A549 (cell line): ENCODE measurements at regions not wholly inside any gene's neighbourhood (a gene's known extent, or its start where the extent isn't known, plus 50 kb on each side); places are given as distances from the start of the nearest gene placed in this dataset.

Source experiments
- HOXA7 ChIP-seq: fragments of 250-450 bp; sonication (Bioruptor Pico); IDR thresholded peaks from 2 replicates; pipeline ENCODE4 v1.5.0; 2020; ENCODE audit warnings: mild to moderate bottlenecking, moderate library complexity
- PBX3 ChIP-seq: IDR thresholded peaks from 2 replicates; pipeline ENCODE4 v1.6.1; 2012
- RAD21 ChIP-seq, 2 experiments: fragments of >200 bp in 1 of 2; sonication (Bioruptor Twin) in 1 of 2; formaldehyde crosslinking in 1 of 2; IDR thresholded peaks in 1 of 2; conservative IDR thresholded peaks in 1 of 2; 2 replicates in 1 of 2; 3 replicates in 1 of 2; pipeline ENCODE4 v1.6.1; 2012 to 2018; ENCODE audit warnings: inconsistent platforms in 1 of 2
- TF ChIP-seq, protein P1 (sequence below): fragments of >200 bp; sonication (Bioruptor Twin); formaldehyde crosslinking; IDR thresholded peaks from 3 replicates; pipeline ENCODE4 v1.5.1; 2016

GRCh38 chr4:185966997-185967775 is 101.8 kb upstream of the TLR3 start:
- TF ChIP-seq RAD21 (conservative IDR thresholded peaks at IDR 0.05 in 1 of 2, IDR thresholded peaks at IDR 0.05 in 1 of 2) = no peak
- TF ChIP-seq, protein P1, sequence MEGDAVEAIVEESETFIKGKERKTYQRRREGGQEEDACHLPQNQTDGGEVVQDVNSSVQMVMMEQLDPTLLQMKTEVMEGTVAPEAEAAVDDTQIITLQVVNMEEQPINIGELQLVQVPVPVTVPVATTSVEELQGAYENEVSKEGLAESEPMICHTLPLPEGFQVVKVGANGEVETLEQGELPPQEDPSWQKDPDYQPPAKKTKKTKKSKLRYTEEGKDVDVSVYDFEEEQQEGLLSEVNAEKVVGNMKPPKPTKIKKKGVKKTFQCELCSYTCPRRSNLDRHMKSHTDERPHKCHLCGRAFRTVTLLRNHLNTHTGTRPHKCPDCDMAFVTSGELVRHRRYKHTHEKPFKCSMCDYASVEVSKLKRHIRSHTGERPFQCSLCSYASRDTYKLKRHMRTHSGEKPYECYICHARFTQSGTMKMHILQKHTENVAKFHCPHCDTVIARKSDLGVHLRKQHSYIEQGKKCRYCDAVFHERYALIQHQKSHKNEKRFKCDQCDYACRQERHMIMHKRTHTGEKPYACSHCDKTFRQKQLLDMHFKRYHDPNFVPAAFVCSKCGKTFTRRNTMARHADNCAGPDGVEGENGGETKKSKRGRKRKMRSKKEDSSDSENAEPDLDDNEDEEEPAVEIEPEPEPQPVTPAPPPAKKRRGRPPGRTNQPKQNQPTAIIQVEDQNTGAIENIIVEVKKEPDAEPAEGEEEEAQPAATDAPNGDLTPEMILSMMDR = no peak
- no peak for TF ChIP-seq PBX3
- no peak for TF ChIP-seq HOXA7 (CRISPR knock-in tag)
